HFFc6 (cell line): ENCODE measurements at regions not wholly inside any gene's neighbourhood (a gene's known extent, or its start where the extent isn't known, plus 50 kb on each side); places are given as distances from the start of the nearest gene placed in this dataset.
A peak's percentile ranks its signal among the peaks of the same experiment; 100 is the strongest.

ENCODE experiments used
- DNase-seq: peaks from one replicate; pipeline ENCODE4 v3.0.0-alpha.2; 2018
- H3K27ac Mint-ChIP-seq: 2 replicates; pipeline ENCODE4 v1.8.0; 2020; ENCODE audit warnings: mild to moderate bottlenecking, mixed read lengths
- H3K27me3 Mint-ChIP-seq: 2 replicates; pipeline ENCODE4 v1.8.0; 2021; ENCODE audit warnings: mild to moderate bottlenecking, moderate library complexity, mixed read lengths; ENCODE audit not compliant: insufficient read depth
- H3K36me3 Mint-ChIP-seq: 2 replicates; pipeline ENCODE4 v1.8.0; 2021; ENCODE audit warnings: low read depth, mixed read lengths
- H3K4me1 Mint-ChIP-seq: 2 replicates; pipeline ENCODE4 v1.8.0; 2020; ENCODE audit warnings: low read depth, mixed read lengths
- H3K4me3 Mint-ChIP-seq: 2 replicates; pipeline ENCODE4 v1.8.0; 2020; ENCODE audit warnings: mild to moderate bottlenecking, moderate library complexity, mixed read lengths
- H3K9me3 Mint-ChIP-seq: 2 replicates; pipeline ENCODE4 v1.8.0; 2020; ENCODE audit warnings: mild to moderate bottlenecking, mixed read lengths
- TF ChIP-seq, protein P1 (sequence below): fragments of 200-600 bp; sonication (generic); IDR thresholded peaks from 2 replicates; pipeline ENCODE4 v1.5.0; 2021; ENCODE audit warnings: antibody characterized with exemption, mild to moderate bottlenecking

DNA sequence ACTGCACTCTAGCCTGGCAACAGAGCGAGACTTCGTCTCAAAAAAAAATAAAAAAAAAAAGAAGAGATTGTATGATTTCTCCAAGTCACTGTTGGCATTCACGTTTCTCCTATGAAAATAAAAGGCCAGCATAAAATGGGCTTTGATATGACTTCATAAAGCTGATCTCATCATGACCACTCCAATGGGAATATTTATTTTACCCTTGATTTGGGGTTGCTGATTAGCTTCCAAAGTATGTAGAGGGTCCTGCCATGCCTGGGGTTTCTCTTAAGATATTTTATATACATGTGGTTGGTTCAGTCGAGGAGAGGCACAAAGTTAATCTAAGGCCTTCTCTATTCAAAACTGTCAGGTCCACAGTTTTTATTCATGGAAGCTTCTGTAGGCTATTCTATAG, 247.0 kb upstream of the TNC start:
- H3K9me3 Mint-ChIP-seq = no peaks in the 10 kb centered on the region
- no peaks in the 10 kb centered on the region; the same call in 1 of the 2 replicates for H3K27me3 Mint-ChIP-seq
- TF ChIP-seq, protein P1, sequence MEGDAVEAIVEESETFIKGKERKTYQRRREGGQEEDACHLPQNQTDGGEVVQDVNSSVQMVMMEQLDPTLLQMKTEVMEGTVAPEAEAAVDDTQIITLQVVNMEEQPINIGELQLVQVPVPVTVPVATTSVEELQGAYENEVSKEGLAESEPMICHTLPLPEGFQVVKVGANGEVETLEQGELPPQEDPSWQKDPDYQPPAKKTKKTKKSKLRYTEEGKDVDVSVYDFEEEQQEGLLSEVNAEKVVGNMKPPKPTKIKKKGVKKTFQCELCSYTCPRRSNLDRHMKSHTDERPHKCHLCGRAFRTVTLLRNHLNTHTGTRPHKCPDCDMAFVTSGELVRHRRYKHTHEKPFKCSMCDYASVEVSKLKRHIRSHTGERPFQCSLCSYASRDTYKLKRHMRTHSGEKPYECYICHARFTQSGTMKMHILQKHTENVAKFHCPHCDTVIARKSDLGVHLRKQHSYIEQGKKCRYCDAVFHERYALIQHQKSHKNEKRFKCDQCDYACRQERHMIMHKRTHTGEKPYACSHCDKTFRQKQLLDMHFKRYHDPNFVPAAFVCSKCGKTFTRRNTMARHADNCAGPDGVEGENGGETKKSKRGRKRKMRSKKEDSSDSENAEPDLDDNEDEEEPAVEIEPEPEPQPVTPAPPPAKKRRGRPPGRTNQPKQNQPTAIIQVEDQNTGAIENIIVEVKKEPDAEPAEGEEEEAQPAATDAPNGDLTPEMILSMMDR = no peak
- no peak overlapping the region for H3K27ac Mint-ChIP-seq
- H3K36me3 Mint-ChIP-seq = peaks cover 6% of the 10 kb centered on the region; the same call in 1 of the 2 replicates
- peaks cover 33% of the 10 kb centered on the region for H3K4me1 Mint-ChIP-seq
- no peak overlapping the region for H3K4me3 Mint-ChIP-seq
- no peak for DNase-seq

DNA sequence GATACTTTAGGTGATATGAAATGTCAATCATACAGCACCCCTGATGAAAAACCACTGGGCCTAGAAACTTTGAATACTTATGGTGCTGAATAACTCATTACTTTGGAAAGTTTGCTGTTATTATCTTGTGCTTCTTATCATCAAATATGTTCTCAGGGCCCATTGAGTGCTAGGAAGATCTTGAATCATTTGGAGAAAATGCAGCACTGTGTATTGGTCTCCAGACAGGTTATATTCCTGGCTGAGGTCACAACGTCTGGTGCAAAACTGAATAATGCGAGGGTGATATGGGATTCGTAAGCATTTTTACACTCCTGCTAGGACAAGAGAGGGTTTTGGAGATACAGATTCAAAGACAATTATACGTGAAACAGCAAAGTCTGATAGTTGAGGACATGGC, 249.4 kb upstream of the TNC start:
- Mint-ChIP-seq H3K27ac (no peak overlapping the region), H3K36me3 (peaks cover 13% of the 10 kb centered on the region), H3K4me1 (peaks cover 41% of the 10 kb centered on the region), H3K27me3 (no peaks in the 10 kb centered on the region; the same call in 1 of the 2 replicates), H3K4me3 (no peak overlapping the region), H3K9me3 (no peaks in the 10 kb centered on the region; the same call in 1 of the 2 replicates)
- TF ChIP-seq, protein P1 = no peak
- no peak for DNase-seq

- H3K36me3 Mint-ChIP-seq = peaks cover 13% of the 10 kb centered on the region
- TF ChIP-seq, protein P1 = no peak
- no peaks in the 10 kb centered on the region; the same call in 1 of the 2 replicates for H3K9me3 Mint-ChIP-seq
- H3K27me3 Mint-ChIP-seq = no peaks in the 10 kb centered on the region; the same call in 1 of the 2 replicates
- H3K27ac Mint-ChIP-seq = peak overlapping the region; percentile 50; the same call in 1 of the 2 replicates
- peaks cover 48% of the 10 kb centered on the region for H3K4me1 Mint-ChIP-seq
- H3K4me3 Mint-ChIP-seq = no peak overlapping the region
- DNase-seq = peak; percentile 27
Measured at GRCh38 chr9:115367780-115368525, 250.0 kb upstream of the TNC start.

- H3K4me3 Mint-ChIP-seq = peak overlapping the region; percentile 34
- DNase-seq = peak; percentile 51
- TF ChIP-seq, protein P1 = no peak
- H3K27ac Mint-ChIP-seq = 0 out of 2 replicates have a peak overlapping the region, but pooled peaks have one; percentile 21
- no peaks in the 10 kb centered on the region; the same call in 1 of the 2 replicates for H3K27me3 Mint-ChIP-seq
- no peaks in the 10 kb centered on the region; the same call in 1 of the 2 replicates for H3K9me3 Mint-ChIP-seq
- H3K4me1 Mint-ChIP-seq = peaks cover 63% of the 10 kb centered on the region
- H3K36me3 Mint-ChIP-seq = peaks cover 13% of the 10 kb centered on the region
Measured at GRCh38 chr9:115369322-115369957, 251.5 kb upstream of the TNC start.

- Mint-ChIP-seq H3K4me3 (peak overlapping the region; percentile 60), H3K9me3 (no peaks in the 10 kb centered on the region; the same call in 1 of the 2 replicates), H3K4me1 (peaks cover 49% of the 10 kb centered on the region), H3K27me3 (no peaks in the 10 kb centered on the region), H3K27ac (peak overlapping the region; percentile 75), H3K36me3 (peaks cover 13% of the 10 kb centered on the region)
- TF ChIP-seq, protein P1 = peak; percentile 42; the same call in 1 of the 2 replicates
- DNase-seq = peak; percentile 93
Measured at GRCh38 chr9:115373000-115373709, 255.2 kb upstream of the TNC start.
